GM18909 (cell line): ENCODE measurements at regions not wholly inside any gene's neighbourhood (a gene's known extent, or its start where the extent isn't known, plus 50 kb on each side); places are given as distances from the start of the nearest gene placed in this dataset.

ENCODE experiments used
- ATAC-seq: cut with Tn5 transposase; IDR thresholded peaks from one replicate; pipeline ENCODE4 v1.9.1; 2021; ENCODE audit warnings: mild to moderate bottlenecking; ENCODE audit not compliant: unreplicated experiment, poor library complexity

GRCh38 chr10:44326474-44327030 is 58.3 kb downstream of the CXCL12 start:
- no peak for ATAC-seq

GRCh38 chr10:44325596-44326307 is 59.1 kb downstream of the CXCL12 start:
- ATAC-seq: no peak

GRCh38 chr10:44325157-44325556 is 59.7 kb downstream of the CXCL12 start:
- no peak for ATAC-seq

GRCh38 chr10:44323838-44324237 is 61.1 kb downstream of the CXCL12 start:
- no peak for ATAC-seq

GRCh38 chr10:44322137-44322536 is 62.8 kb downstream of the CXCL12 start:
- no peak for ATAC-seq

GRCh38 chr10:44320756-44321155 is 64.1 kb downstream of the CXCL12 start:
- no peak for ATAC-seq

GRCh38 chr10:44317856-44318255 is 67.0 kb downstream of the CXCL12 start:
- no peak for ATAC-seq

GRCh38 chr10:44316922-44317215 is 68.0 kb downstream of the CXCL12 start:
- ATAC-seq: no peak

GRCh38 chr10:44316187-44316921 is 68.5 kb downstream of the CXCL12 start:
- ATAC-seq: no peak

- no peak for ATAC-seq
Observed at GRCh38 chr10:44314802-44315460, 70.0 kb downstream of the CXCL12 start.

- no peak for ATAC-seq
Observed at GRCh38 chr10:44313761-44314165, 71.1 kb downstream of the CXCL12 start.

GRCh38 chr10:44312401-44312800 is 72.5 kb downstream of the CXCL12 start:
- ATAC-seq: no peak

GRCh38 chr10:44311563-44312051 is 73.3 kb downstream of the CXCL12 start:
- peak; percentile 3 for ATAC-seq

GRCh38 chr10:44310762-44311562 is 73.9 kb downstream of the CXCL12 start:
- ATAC-seq: peak; percentile 95

GRCh38 chr10:44309939-44310761 is 74.7 kb downstream of the CXCL12 start:
- ATAC-seq: no peak

GRCh38 chr10:44309361-44309760 is 75.5 kb downstream of the CXCL12 start:
- no peak for ATAC-seq

- no peak for ATAC-seq
Observed at GRCh38 chr10:44308935-44309334, 76.0 kb downstream of the CXCL12 start.

GRCh38 chr10:44307691-44308090 is 77.2 kb downstream of the CXCL12 start:
- no peak for ATAC-seq

- no peak for ATAC-seq
Observed at GRCh38 chr10:44306762-44307161, 78.1 kb downstream of the CXCL12 start.
